Loucy (cell line): ENCODE measurements at regions not wholly inside any gene's neighbourhood (a gene's known extent, or its start where the extent isn't known, plus 50 kb on each side); places are given as distances from the start of the nearest gene placed in this dataset.

Experiments used
- H2AFZ ChIP-seq: fragments of 200-600 bp; sonication (generic); 2 replicates; pipeline ENCODE4 v1.6.0; 2016; ENCODE audit warnings: antibody characterized with exemption, mild to moderate bottlenecking, low read length, moderate library complexity
- H3F3A ChIP-seq: fragments of 200-600 bp; 2 replicates; pipeline ENCODE4 v1.6.0; 2016; ENCODE audit warnings: antibody characterized with exemption, low read depth, mild to moderate bottlenecking
- H3K27me3 ChIP-seq: fragments of 200-600 bp; sonication (generic); 2 replicates; pipeline ENCODE4 v1.6.1; 2014; ENCODE audit warnings: low read length, mild to moderate bottlenecking; ENCODE audit not compliant: insufficient read depth, poor library complexity, severe bottlenecking
- H3K36me3 ChIP-seq: fragments of 200-600 bp; sonication (generic); 2 replicates; pipeline ENCODE4 v1.6.1; 2016; ENCODE audit warnings: low read length; ENCODE audit not compliant: insufficient read depth
- H3K4me1 ChIP-seq: fragments of 200-600 bp; sonication (generic); 2 replicates; pipeline ENCODE4 v1.5.1; 2014; ENCODE audit warnings: low read length, mild to moderate bottlenecking; ENCODE audit not compliant: insufficient read depth, poor library complexity, severe bottlenecking
- H3K4me2 ChIP-seq: fragments of 200-600 bp; sonication (generic); 2 replicates; pipeline ENCODE4 v1.6.0; 2014; ENCODE audit warnings: antibody characterized with exemption, low read length, low read depth, mild to moderate bottlenecking; ENCODE audit not compliant: poor library complexity, severe bottlenecking
- H3K4me3 ChIP-seq: fragments of 200-600 bp; sonication (generic); 2 replicates; pipeline ENCODE4 v1.5.1; 2014; ENCODE audit warnings: low read length, mild to moderate bottlenecking, mixed read lengths; ENCODE audit not compliant: poor library complexity, severe bottlenecking
- H3K79me2 ChIP-seq: fragments of 200-600 bp; sonication (generic); 2 replicates; pipeline ENCODE4 v1.6.1; 2014; ENCODE audit warnings: low read length; ENCODE audit not compliant: insufficient read depth
- H3K9ac ChIP-seq: fragments of 200-600 bp; sonication (generic); 2 replicates; pipeline ENCODE4 v1.6.0; 2014; ENCODE audit warnings: mild to moderate bottlenecking, low read depth, low read length, moderate library complexity; ENCODE audit not compliant: poor library complexity, severe bottlenecking
- H3K9me2 ChIP-seq: fragments of 200-600 bp; sonication (generic); replicated peaks from 2 replicates; pipeline ENCODE4 v1.6.1; 2016; ENCODE audit warnings: low read depth, low read length, mixed read lengths
- H3K9me3 ChIP-seq: fragments of 200-600 bp; sonication (generic); 2 replicates; pipeline ENCODE4 v1.6.1; 2014; ENCODE audit warnings: mild to moderate bottlenecking, antibody characterized with exemption, low read length, low read depth; ENCODE audit not compliant: insufficient read depth
- H4K20me1 ChIP-seq: fragments of 200-600 bp; sonication (generic); 2 replicates; pipeline ENCODE4 v1.6.0; 2014; ENCODE audit warnings: antibody characterized with exemption, low read length, mild to moderate bottlenecking; ENCODE audit not compliant: insufficient read depth, poor library complexity, severe bottlenecking
- EZH2phosphoT487 ChIP-seq: fragments of 200-600 bp; IDR thresholded peaks from 2 replicates; pipeline ENCODE4 v1.6.1; 2018; ENCODE audit warnings: antibody characterized with exemption, mild to moderate bottlenecking, moderate library complexity, borderline replicate concordance
- TF ChIP-seq, protein P1 (sequence below): fragments of 200-600 bp; sonication (generic); conservative IDR thresholded peaks from 2 replicates; pipeline ENCODE4 v1.5.1; 2014; ENCODE audit warnings: mild to moderate bottlenecking, antibody characterized with exemption, low read length

DNA sequence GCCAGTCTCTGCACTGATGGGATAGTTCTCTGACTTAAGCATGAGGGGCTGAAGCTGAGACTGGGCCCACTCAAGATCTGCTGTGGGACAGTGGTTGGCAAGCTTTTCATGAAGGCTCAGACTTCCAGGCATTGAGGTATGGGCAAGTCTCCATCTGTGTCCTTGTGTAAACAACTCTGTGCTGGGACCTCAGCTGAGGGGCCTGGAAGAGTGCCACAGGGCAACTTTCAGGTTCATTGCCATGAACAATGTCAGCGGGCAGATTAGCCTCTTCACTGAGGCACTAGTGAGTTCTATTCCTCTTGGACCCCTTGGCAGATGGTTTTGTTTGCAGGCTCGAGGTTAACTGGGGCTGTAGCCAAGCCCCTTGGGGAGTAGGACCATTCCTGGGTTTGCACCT lies 127.1 kb downstream of the MRPS30 start:
- no peaks in the 10 kb centered on the region for H4K20me1 ChIP-seq
- no peak overlapping the region for H3K4me3 ChIP-seq
- no peaks in the 10 kb centered on the region for H3K79me2 ChIP-seq
- TF ChIP-seq, protein P1, sequence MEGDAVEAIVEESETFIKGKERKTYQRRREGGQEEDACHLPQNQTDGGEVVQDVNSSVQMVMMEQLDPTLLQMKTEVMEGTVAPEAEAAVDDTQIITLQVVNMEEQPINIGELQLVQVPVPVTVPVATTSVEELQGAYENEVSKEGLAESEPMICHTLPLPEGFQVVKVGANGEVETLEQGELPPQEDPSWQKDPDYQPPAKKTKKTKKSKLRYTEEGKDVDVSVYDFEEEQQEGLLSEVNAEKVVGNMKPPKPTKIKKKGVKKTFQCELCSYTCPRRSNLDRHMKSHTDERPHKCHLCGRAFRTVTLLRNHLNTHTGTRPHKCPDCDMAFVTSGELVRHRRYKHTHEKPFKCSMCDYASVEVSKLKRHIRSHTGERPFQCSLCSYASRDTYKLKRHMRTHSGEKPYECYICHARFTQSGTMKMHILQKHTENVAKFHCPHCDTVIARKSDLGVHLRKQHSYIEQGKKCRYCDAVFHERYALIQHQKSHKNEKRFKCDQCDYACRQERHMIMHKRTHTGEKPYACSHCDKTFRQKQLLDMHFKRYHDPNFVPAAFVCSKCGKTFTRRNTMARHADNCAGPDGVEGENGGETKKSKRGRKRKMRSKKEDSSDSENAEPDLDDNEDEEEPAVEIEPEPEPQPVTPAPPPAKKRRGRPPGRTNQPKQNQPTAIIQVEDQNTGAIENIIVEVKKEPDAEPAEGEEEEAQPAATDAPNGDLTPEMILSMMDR: no peak
- H3K36me3 ChIP-seq: no peaks in the 10 kb centered on the region
- no peaks in the 10 kb centered on the region for H3K9me2 ChIP-seq
- H3K4me2 ChIP-seq: no peak overlapping the region
- no peaks in the 10 kb centered on the region for H3F3A ChIP-seq
- H3K4me1 ChIP-seq: no peaks in the 10 kb centered on the region
- no peaks in the 10 kb centered on the region for H3K9me3 ChIP-seq
- no peak overlapping the region for H2AFZ ChIP-seq
- H3K9ac ChIP-seq: no peak overlapping the region
- H3K27me3 ChIP-seq: no peaks in the 10 kb centered on the region

DNA sequence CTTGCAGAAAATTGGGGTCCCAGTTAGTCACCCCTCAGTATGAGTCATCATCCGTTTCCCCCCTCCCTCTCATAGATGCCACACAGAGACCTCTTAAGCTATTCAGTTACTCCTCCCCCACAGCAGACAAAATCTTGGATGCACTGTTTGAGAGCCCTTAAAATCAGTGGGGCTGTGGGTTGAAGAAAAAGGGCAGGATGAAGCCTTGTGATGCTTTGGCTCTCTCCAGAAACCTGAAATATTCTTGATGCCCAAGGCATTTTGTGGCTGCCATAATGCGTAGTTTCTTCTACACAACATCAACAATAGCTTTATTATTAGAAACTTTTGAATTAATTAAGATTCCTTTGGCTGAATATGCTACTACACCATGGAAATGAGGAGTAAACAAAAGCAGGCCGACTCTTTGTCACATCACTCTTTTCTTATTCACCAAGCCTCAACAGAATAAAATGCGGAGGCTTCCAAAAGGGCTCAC lies 133.8 kb downstream of the MRPS30 start:
- H3F3A ChIP-seq: no peaks in the 10 kb centered on the region
- no peak overlapping the region for H3K4me3 ChIP-seq
- H3K4me2 ChIP-seq: no peak overlapping the region
- TF ChIP-seq EZH2phosphoT487: no peak
- TF ChIP-seq, protein P1: no peak
- no peaks in the 10 kb centered on the region for H3K79me2 ChIP-seq
- no peaks in the 10 kb centered on the region for H3K27me3 ChIP-seq
- no peaks in the 10 kb centered on the region for H3K9me3 ChIP-seq
- H4K20me1 ChIP-seq: no peaks in the 10 kb centered on the region
- H2AFZ ChIP-seq: no peak overlapping the region
- H3K9ac ChIP-seq: no peak overlapping the region
- H3K9me2 ChIP-seq: no peaks in the 10 kb centered on the region
- no peaks in the 10 kb centered on the region for H3K36me3 ChIP-seq
- no peaks in the 10 kb centered on the region for H3K4me1 ChIP-seq

DNA sequence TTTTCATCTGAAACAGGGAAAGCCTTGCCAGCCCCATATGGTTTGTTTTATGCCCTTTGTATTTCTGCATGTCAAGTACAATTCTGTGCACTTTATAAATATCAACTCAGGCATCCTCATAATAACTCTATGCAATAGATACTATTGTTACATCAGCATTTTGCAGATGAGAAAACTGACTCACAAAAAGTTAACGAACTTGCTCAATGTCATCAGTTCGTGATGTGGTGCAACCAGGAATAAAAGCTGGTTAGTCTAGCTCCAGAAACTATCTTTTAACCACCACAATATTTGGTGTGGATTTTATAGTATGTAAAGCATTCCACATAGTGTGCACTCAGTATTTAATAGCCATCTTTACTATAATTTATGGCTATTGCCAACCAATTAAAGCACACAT lies 134.9 kb downstream of the MRPS30 start:
- no peaks in the 10 kb centered on the region for H4K20me1 ChIP-seq
- no peak overlapping the region for H2AFZ ChIP-seq
- no peaks in the 10 kb centered on the region for H3K9me3 ChIP-seq
- H3K36me3 ChIP-seq: no peaks in the 10 kb centered on the region
- no peaks in the 10 kb centered on the region for H3K27me3 ChIP-seq
- no peak overlapping the region for H3K4me2 ChIP-seq
- no peak overlapping the region for H3K9ac ChIP-seq
- no peaks in the 10 kb centered on the region for H3F3A ChIP-seq
- no peak for TF ChIP-seq EZH2phosphoT487
- TF ChIP-seq, protein P1: no peak
- no peaks in the 10 kb centered on the region for H3K79me2 ChIP-seq
- H3K9me2 ChIP-seq: no peaks in the 10 kb centered on the region
- no peaks in the 10 kb centered on the region for H3K4me1 ChIP-seq
- no peak overlapping the region for H3K4me3 ChIP-seq
